Peyer's patch (tissue), 4 donors: ENCODE measurements at regions not wholly inside any gene's neighbourhood (a gene's known extent, or its start where the extent isn't known, plus 50 kb on each side); places are given as distances from the start of the nearest gene placed in this dataset.

ENCODE experiments used
- POLR2A ChIP-seq, 2 donors: fragments of 450-650 bp; IDR thresholded peaks; one replicate each; pipeline ENCODE4 v1.5.1; 2017; ENCODE audit warnings: antibody characterized with exemption in 2 of 2, mild to moderate bottlenecking in 2 of 2, moderate library complexity in 2 of 2
- TF ChIP-seq, protein P1 (sequence below), 6 experiments: fragments of 450-650 bp in 4 of 6; fragments of 200-600 bp in 2 of 6; sonication (generic) in 1 of 6; IDR thresholded peaks; one replicate each; pipeline ENCODE4 v1.5.1; 2017 to 2019; ENCODE audit warnings: antibody characterized with exemption in 6 of 6, mild to moderate bottlenecking in 3 of 6, moderate library complexity in 1 of 6

DNA sequence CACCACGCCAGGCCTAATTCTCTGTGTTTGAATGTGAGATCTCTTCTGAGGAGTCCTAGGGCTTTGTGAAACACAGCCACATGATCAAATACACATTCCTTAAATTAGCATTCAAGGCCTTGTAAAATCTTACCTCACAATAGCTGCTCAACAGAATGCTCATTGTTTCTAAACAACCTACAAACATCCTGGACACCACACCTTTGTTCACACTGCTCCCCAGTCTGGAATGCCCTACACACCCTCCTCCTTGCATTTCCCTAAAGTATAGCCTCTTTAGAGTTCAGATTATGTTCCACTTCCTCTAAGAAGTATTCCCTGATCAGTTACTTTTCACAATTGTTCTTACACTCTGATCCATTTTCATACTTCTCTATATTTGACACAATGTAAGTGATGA is 110.6 kb downstream of the AGTR2 start:
- TF ChIP-seq POLR2A (IDR thresholded peaks at IDR 0.05): no peak
- TF ChIP-seq, protein P1, sequence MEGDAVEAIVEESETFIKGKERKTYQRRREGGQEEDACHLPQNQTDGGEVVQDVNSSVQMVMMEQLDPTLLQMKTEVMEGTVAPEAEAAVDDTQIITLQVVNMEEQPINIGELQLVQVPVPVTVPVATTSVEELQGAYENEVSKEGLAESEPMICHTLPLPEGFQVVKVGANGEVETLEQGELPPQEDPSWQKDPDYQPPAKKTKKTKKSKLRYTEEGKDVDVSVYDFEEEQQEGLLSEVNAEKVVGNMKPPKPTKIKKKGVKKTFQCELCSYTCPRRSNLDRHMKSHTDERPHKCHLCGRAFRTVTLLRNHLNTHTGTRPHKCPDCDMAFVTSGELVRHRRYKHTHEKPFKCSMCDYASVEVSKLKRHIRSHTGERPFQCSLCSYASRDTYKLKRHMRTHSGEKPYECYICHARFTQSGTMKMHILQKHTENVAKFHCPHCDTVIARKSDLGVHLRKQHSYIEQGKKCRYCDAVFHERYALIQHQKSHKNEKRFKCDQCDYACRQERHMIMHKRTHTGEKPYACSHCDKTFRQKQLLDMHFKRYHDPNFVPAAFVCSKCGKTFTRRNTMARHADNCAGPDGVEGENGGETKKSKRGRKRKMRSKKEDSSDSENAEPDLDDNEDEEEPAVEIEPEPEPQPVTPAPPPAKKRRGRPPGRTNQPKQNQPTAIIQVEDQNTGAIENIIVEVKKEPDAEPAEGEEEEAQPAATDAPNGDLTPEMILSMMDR (IDR thresholded peaks at IDR 0.05): no peak
